K562 (cell line): ENCODE measurements at regions not wholly inside any gene's neighbourhood (a gene's known extent, or its start where the extent isn't known, plus 50 kb on each side); places are given as distances from the start of the nearest gene placed in this dataset.

Experiments used
- ATAC-seq: fragments of 200-7000 bp; cut with Tn5 transposase; 3 replicates; pipeline ENCODE4 v1.9.1; 2020; ENCODE audit warnings: moderate library complexity
- BruUV-seq: library from RNA; stranded (reverse); fragments of 400-500 nt; replicated peaks from 2 replicates; lab custom pipeline; 2021; lab: Mats Ljungman, UMichigan
- CTCF ChIA-PET: fragments of 300-600 bp; formaldehyde crosslinking; extraction: SDS; loops from one replicate; lab custom pipeline; 2021; ENCODE audit warnings: low intra/inter-chr PET ratio; lab: Yijun Ruan, JAX
- POLR2A ChIA-PET: fragments of 300-600, 350-650 bp; sonication (Branson Sonifier 250); formaldehyde crosslinking; extraction: SDS; loops from one replicate; lab custom pipeline; 2021; ENCODE audit warnings: antibody characterized with exemption, inconsistent platforms; lab: Yijun Ruan, JAX
- DNase-seq, 4 experiments: peaks; one replicate each; pipeline versions ENCODE4 v3.0.0 to v3.0.0-alpha.2; 2011 to 2018; ENCODE audit warnings: low spot score in 3 of 4, mixed read lengths in 3 of 4; ENCODE audit errors: extremely low read depth in 1 of 4
- FAIRE-seq: peaks from 2 replicates; lab custom pipeline; 2011; peaks lifted over from hg19 to GRCh38; lab: Jason Lieb, UNC
- H2AFZ ChIP-seq: 2 replicates; pipeline ENCODE4 v1.6.0; 2011; ENCODE audit warnings: low read depth, low read length, control low read depth, inconsistent platforms
- H3K27ac ChIP-seq: fragments of 200-600 bp; 3 replicates; pipeline ENCODE4 v1.8.0; 2011; ENCODE audit warnings: low read depth, mild to moderate bottlenecking, control low read depth, inconsistent platforms, low read length, moderate library complexity, mixed read lengths; ENCODE audit errors: extremely low read depth
- H3K27me3 ChIP-seq, 2 experiments: fragments of 300-600 bp in 1 of 2; 2 replicates in 1 of 2; 3 replicates in 1 of 2; pipeline versions ENCODE4 v1.6.0 to v1.8.0; 2011; ENCODE audit warnings: inconsistent platforms in 2 of 2, low read length in 2 of 2, mild to moderate bottlenecking in 1 of 2, mixed read lengths in 1 of 2, moderate library complexity in 1 of 2; ENCODE audit not compliant: control insufficient read depth in 2 of 2, insufficient read depth in 2 of 2
- H3K36me3 ChIP-seq: fragments of 300-600 bp; 3 replicates; pipeline ENCODE4 v1.8.0; 2011; ENCODE audit warnings: mild to moderate bottlenecking, low read length, inconsistent platforms; ENCODE audit not compliant: control insufficient read depth, insufficient read depth
- H3K4me1 ChIP-seq, 2 experiments: fragments of 200-600 bp in 1 of 2; replicated peaks in 1 of 2; 2 replicates in 1 of 2; 3 replicates in 1 of 2; pipeline versions ENCODE4 v1.5.1 to v1.8.0; 2011; ENCODE audit warnings: inconsistent platforms in 2 of 2, low read length in 2 of 2, mild to moderate bottlenecking in 1 of 2, mixed read lengths in 1 of 2, moderate library complexity in 1 of 2; ENCODE audit not compliant: control insufficient read depth in 2 of 2, insufficient read depth in 2 of 2
- H3K4me2 ChIP-seq: 2 replicates; pipeline ENCODE4 v1.6.1; 2011; ENCODE audit warnings: low read length, control low read depth, inconsistent platforms, mixed read lengths; ENCODE audit not compliant: insufficient read depth
- H3K4me3 ChIP-seq: fragments of 200-600 bp; sonication (generic), shearing (Covaris generic); 2 replicates; pipeline ENCODE4 v1.5.1; 2016; ENCODE audit warnings: control low read depth, inconsistent platforms
- H3K79me2 ChIP-seq: fragments of 200-600 bp; 3 replicates; pipeline ENCODE4 v1.8.0; 2011; ENCODE audit warnings: low read length, inconsistent platforms; ENCODE audit not compliant: control insufficient read depth, insufficient read depth
- H3K9ac ChIP-seq, 2 experiments: 2 replicates each; pipeline versions ENCODE4 v1.6.0 to v1.6.1; 2011; ENCODE audit warnings: low read depth in 2 of 2, low read length in 2 of 2, control low read depth in 1 of 2, inconsistent platforms in 1 of 2, mild to moderate bottlenecking in 1 of 2, mixed read lengths in 1 of 2; ENCODE audit not compliant: insufficient read depth in 1 of 2
- H3K9me1 ChIP-seq: one replicate; pipeline ENCODE4 v1.6.0; 2011; ENCODE audit warnings: inconsistent platforms, mild to moderate bottlenecking, low read length, moderate library complexity; ENCODE audit not compliant: control insufficient read depth, insufficient read depth
- H3K9me3 ChIP-seq: replicated peaks from 2 replicates; pipeline ENCODE4 v1.5.1; 2011; ENCODE audit warnings: low read depth, low read length, inconsistent platforms; ENCODE audit not compliant: control insufficient read depth, insufficient read depth
- H4K20me1 ChIP-seq: replicated peaks from 2 replicates; pipeline ENCODE4 v1.6.1; 2011; ENCODE audit warnings: low read length, inconsistent platforms, mixed read lengths; ENCODE audit not compliant: control insufficient read depth, insufficient read depth
- CBX5 ChIP-seq: IDR thresholded peaks from 2 replicates; pipeline ENCODE4 v1.6.1; 2014; ENCODE audit warnings: low read depth, borderline replicate concordance
- CREB1 ChIP-seq, 2 experiments: sonication (generic) in 1 of 2; formaldehyde crosslinking in 1 of 2; IDR thresholded peaks; 2 replicates each; pipeline versions ENCODE4 v1.6.1 to v1.8.0; 2012 to 2022; ENCODE audit warnings: inconsistent platforms in 1 of 2, mild to moderate bottlenecking in 1 of 2, missing genetic modification reagents in 1 of 2, moderate library complexity in 1 of 2
- EP400 ChIP-seq: fragments of 450-650 bp; IDR thresholded peaks from 2 replicates; pipeline ENCODE4 v1.6.1; 2017; ENCODE audit warnings: antibody characterized with exemption, mild to moderate bottlenecking, moderate library complexity
- HSF4 ChIP-seq: fragments of 250-450 bp; sonication (Bioruptor Pico); IDR thresholded peaks from 2 replicates; pipeline ENCODE4 v2.1.2; 2022; ENCODE audit warnings: mild to moderate bottlenecking, moderate library complexity, borderline replicate concordance
- PYGO2 ChIP-seq: fragments of 450-650 bp; IDR thresholded peaks from 2 replicates; pipeline ENCODE4 v1.6.1; 2016; ENCODE audit warnings: mild to moderate bottlenecking, missing genetic modification characterization, moderate library complexity, missing compliant biosample characterization
- SRSF3 ChIP-seq: fragments of 200-400 bp; formaldehyde crosslinking; IDR thresholded peaks from 2 replicates; pipeline ENCODE4 v1.6.1; 2016; ENCODE audit warnings: mild to moderate bottlenecking, low read length, moderate library complexity; ENCODE audit not compliant: insufficient read depth
- WGBS: fragments of 100-300 bp; shearing (Covaris generic); methylation state at CpG from one replicate; pipeline ENCODE4 v1.1.6; 2016; ENCODE audit warnings: low coverage, mixed read lengths; ENCODE audit not compliant: insufficient coverage; ENCODE audit errors: missing lambda C conversion rate; 5-methylcytosine and 5-hydroxymethylcytosine counted together
- in situ Hi-C: fragments of 300-500 bp; cut with MboI; formaldehyde crosslinking; loops from 4 replicates; pipeline ENCODE4 v1.15.0; 2018; ENCODE audit warnings: inconsistent platforms, mixed read lengths
- intact Hi-C: fragments of 100-400 bp; cut with micrococcal nuclease; formaldehyde crosslinking; loops from 2 replicates; pipeline ENCODE4 v1.14.2; 2022
- TF ChIP-seq, protein P1 (sequence below): fragments of 250-450 bp; sonication (Bioruptor Pico); IDR thresholded peaks from 2 replicates; pipeline ENCODE4 v1.4.0; 2020; ENCODE audit warnings: mild to moderate bottlenecking, moderate library complexity
- TF ChIP-seq, protein P2 (sequence below): fragments of 450-650 bp; conservative IDR thresholded peaks from 2 replicates; pipeline ENCODE4 v1.6.1; 2016; ENCODE audit warnings: missing genetic modification characterization, low read depth, mild to moderate bottlenecking, missing compliant biosample characterization, moderate library complexity
- TF ChIP-seq, protein P3 (sequence below), 2 experiments: IDR thresholded peaks; 2 replicates each; pipeline ENCODE4 v1.6.1; 2012; ENCODE audit warnings: improper control_type of control experiment in 2 of 2, low read depth in 2 of 2, low read length in 2 of 2, borderline replicate concordance in 1 of 2
- TF ChIP-seq, protein P4 (sequence below): fragments of 200-800 bp; sonication (Bioruptor generic); IDR thresholded peaks from 2 replicates; pipeline ENCODE4 v1.6.1; 2017; ENCODE audit warnings: missing genetic modification characterization, missing compliant biosample characterization

GRCh38 chr10:124287071-124287685, 131.5 kb downstream of the OAT start:
- intact Hi-C loops (no loop called here), in situ Hi-C loops (no loop called here)
- Histone ChIP-seq H3K36me3 (no peaks in the 10 kb centered on the region), H3K79me2 (no peaks in the 10 kb centered on the region), H2AFZ (no peak overlapping the region), H4K20me1 (no peaks in the 10 kb centered on the region), H3K4me1 (peaks cover 0 to 6% of the 10 kb centered on the region in 2 experiments; a peak in 1 of 5 replicates), H3K9me3 (no peaks in the 10 kb centered on the region), H3K4me3 (no peak overlapping the region), H3K27ac (no peak overlapping the region), H3K9ac (no peak overlapping the region), H3K4me2 (no peak overlapping the region), H3K9me1 (peaks cover 2% of the 10 kb centered on the region), H3K27me3 (peaks cover 3 to 11% of the 10 kb centered on the region in 2 experiments; a peak in 2 of 5 replicates)
- WGBS: 3% methylated on average over 4 of the region's 10 CpGs
- BruUV-seq: no TSS peak
- DNase-seq: no peak
- ChIA-PET CTCF (no interaction called here), POLR2A (no interaction called here)
- ATAC-seq: no peak
- FAIRE-seq: no peak
- TF ChIP-seq, protein P1, sequence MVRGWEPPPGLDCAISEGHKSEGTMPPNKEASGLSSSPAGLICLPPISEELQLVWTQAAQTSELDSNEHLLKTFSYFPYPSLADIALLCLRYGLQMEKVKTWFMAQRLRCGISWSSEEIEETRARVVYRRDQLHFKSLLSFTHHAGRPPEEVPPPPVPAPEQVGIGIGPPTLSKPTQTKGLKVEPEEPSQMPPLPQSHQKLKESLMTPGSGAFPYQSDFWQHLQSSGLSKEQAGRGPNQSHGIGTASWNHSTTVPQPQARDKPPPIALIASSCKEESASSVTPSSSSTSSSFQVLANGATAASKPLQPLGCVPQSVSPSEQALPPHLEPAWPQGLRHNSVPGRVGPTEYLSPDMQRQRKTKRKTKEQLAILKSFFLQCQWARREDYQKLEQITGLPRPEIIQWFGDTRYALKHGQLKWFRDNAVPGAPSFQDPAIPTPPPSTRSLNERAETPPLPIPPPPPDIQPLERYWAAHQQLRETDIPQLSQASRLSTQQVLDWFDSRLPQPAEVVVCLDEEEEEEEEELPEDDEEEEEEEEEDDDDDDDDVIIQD (CRISPR knock-in tag): no peak
- TF ChIP-seq EP400 (no peak), PYGO2 (no peak), SRSF3 (no peak), CREB1 (IDR thresholded peaks at IDR 0.05) (no peak), CREB1 (CRISPR knock-in tag; IDR thresholded peaks at IDR 0.05) (no peak), CBX5 (no peak), HSF4 (no peak)
- TF ChIP-seq, protein P2, sequence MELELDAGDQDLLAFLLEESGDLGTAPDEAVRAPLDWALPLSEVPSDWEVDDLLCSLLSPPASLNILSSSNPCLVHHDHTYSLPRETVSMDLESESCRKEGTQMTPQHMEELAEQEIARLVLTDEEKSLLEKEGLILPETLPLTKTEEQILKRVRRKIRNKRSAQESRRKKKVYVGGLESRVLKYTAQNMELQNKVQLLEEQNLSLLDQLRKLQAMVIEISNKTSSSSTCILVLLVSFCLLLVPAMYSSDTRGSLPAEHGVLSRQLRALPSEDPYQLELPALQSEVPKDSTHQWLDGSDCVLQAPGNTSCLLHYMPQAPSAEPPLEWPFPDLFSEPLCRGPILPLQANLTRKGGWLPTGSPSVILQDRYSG (tag): no peak
- TF ChIP-seq, protein P3, sequence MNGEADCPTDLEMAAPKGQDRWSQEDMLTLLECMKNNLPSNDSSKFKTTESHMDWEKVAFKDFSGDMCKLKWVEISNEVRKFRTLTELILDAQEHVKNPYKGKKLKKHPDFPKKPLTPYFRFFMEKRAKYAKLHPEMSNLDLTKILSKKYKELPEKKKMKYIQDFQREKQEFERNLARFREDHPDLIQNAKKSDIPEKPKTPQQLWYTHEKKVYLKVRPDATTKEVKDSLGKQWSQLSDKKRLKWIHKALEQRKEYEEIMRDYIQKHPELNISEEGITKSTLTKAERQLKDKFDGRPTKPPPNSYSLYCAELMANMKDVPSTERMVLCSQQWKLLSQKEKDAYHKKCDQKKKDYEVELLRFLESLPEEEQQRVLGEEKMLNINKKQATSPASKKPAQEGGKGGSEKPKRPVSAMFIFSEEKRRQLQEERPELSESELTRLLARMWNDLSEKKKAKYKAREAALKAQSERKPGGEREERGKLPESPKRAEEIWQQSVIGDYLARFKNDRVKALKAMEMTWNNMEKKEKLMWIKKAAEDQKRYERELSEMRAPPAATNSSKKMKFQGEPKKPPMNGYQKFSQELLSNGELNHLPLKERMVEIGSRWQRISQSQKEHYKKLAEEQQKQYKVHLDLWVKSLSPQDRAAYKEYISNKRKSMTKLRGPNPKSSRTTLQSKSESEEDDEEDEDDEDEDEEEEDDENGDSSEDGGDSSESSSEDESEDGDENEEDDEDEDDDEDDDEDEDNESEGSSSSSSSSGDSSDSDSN (IDR thresholded peaks at IDR 0.05; ENCODE audit: borderline replicate concordance in 1 of 2, low read depth in 2 of 2, low read length in 2 of 2): no peak
- TF ChIP-seq, protein P4, sequence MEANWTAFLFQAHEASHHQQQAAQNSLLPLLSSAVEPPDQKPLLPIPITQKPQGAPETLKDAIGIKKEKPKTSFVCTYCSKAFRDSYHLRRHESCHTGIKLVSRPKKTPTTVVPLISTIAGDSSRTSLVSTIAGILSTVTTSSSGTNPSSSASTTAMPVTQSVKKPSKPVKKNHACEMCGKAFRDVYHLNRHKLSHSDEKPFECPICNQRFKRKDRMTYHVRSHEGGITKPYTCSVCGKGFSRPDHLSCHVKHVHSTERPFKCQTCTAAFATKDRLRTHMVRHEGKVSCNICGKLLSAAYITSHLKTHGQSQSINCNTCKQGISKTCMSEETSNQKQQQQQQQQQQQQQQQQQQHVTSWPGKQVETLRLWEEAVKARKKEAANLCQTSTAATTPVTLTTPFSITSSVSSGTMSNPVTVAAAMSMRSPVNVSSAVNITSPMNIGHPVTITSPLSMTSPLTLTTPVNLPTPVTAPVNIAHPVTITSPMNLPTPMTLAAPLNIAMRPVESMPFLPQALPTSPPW (CRISPR knock-in tag): no peak
